WTC11 (cell line): ENCODE measurements at regions not wholly inside any gene's neighbourhood (a gene's known extent, or its start where the extent isn't known, plus 50 kb on each side); places are given as distances from the start of the nearest gene placed in this dataset.

ENCODE experiments used
- ATAC-seq: fragments of 200-7000 bp; cut with Tn5 transposase; 2 replicates; pipeline ENCODE4 v1.10.0; 2021; ENCODE audit warnings: mild to moderate bottlenecking, moderate library complexity
- CTCF ChIA-PET: fragments of 300-600 bp; sonication (Branson Sonifier 250); formaldehyde crosslinking; loops from one replicate; lab custom pipeline; 2021; ENCODE audit warnings: antibody characterized with exemption; lab: Charles Lee
- POLR2A ChIA-PET: fragments of 350-600 bp; sonication (Branson Sonifier 250); formaldehyde crosslinking; loops from one replicate; lab custom pipeline; 2021; ENCODE audit warnings: antibody characterized with exemption; lab: Charles Lee
- DNase-seq: peaks from one replicate; pipeline ENCODE4 v3.0.0; 2021; ENCODE audit warnings: low spot score
- H3K27ac Mint-ChIP-seq: 2 replicates; pipeline ENCODE4 v1.8.0; 2021; ENCODE audit warnings: mixed read lengths
- H3K27me3 Mint-ChIP-seq: 2 replicates; pipeline ENCODE4 v1.8.0; 2021; ENCODE audit warnings: low read depth, mild to moderate bottlenecking, moderate library complexity, mixed read lengths
- H3K36me3 Mint-ChIP-seq: 2 replicates; pipeline ENCODE4 v1.8.0; 2021; ENCODE audit warnings: mixed read lengths
- H3K4me1 Mint-ChIP-seq: 2 replicates; pipeline ENCODE4 v1.8.0; 2022; ENCODE audit warnings: mixed read lengths
- H3K4me3 Mint-ChIP-seq: 2 replicates; pipeline ENCODE4 v1.8.0; 2021; ENCODE audit warnings: mild to moderate bottlenecking, moderate library complexity, mixed read lengths
- H3K9me3 Mint-ChIP-seq: 2 replicates; pipeline ENCODE4 v1.8.0; 2021; ENCODE audit warnings: mixed read lengths
- ATF2 ChIP-seq: sonication (generic); formaldehyde crosslinking; IDR thresholded peaks from 2 replicates; pipeline ENCODE4 v1.8.1; 2022; ENCODE audit warnings: low read depth, missing genetic modification reagents, borderline replicate concordance
- ATF3 ChIP-seq: sonication (generic); formaldehyde crosslinking; conservative IDR thresholded peaks from 2 replicates; pipeline ENCODE4 v1.8.1; 2022; ENCODE audit warnings: mild to moderate bottlenecking, missing genetic modification reagents
- CREM ChIP-seq: sonication (generic); formaldehyde crosslinking; IDR thresholded peaks from 2 replicates; pipeline ENCODE4 v1.8.1; 2022; ENCODE audit warnings: mild to moderate bottlenecking, missing genetic modification reagents, moderate library complexity
- E2F4 ChIP-seq: sonication (generic); formaldehyde crosslinking; IDR thresholded peaks from 2 replicates; pipeline ENCODE4 v1.8.1; 2022; ENCODE audit warnings: low read depth, mild to moderate bottlenecking, moderate library complexity, missing genetic modification reagents, borderline replicate concordance
- ELF4 ChIP-seq: sonication (generic); formaldehyde crosslinking; IDR thresholded peaks from 2 replicates; pipeline ENCODE4 v1.8.1; 2022; ENCODE audit warnings: low read depth, mild to moderate bottlenecking, moderate library complexity, missing genetic modification reagents
- FOXK1 ChIP-seq: sonication (generic); formaldehyde crosslinking; IDR thresholded peaks from 2 replicates; pipeline ENCODE4 v1.8.0; 2022; ENCODE audit warnings: mild to moderate bottlenecking, moderate library complexity, missing genetic modification reagents
- FOXP1 ChIP-seq: sonication (generic); formaldehyde crosslinking; IDR thresholded peaks from 2 replicates; pipeline ENCODE4 v1.8.0; 2022; ENCODE audit warnings: missing genetic modification reagents, mild to moderate bottlenecking, moderate library complexity, borderline replicate concordance
- FOXP4 ChIP-seq: sonication (generic); formaldehyde crosslinking; IDR thresholded peaks from 2 replicates; pipeline ENCODE4 v1.8.0; 2022; ENCODE audit warnings: mild to moderate bottlenecking, missing genetic modification reagents
- KAT7 ChIP-seq: sonication (generic); formaldehyde crosslinking; IDR thresholded peaks from 2 replicates; pipeline ENCODE4 v1.8.1; 2023; ENCODE audit warnings: missing genetic modification reagents, mild to moderate bottlenecking, borderline replicate concordance
- PRDM15 ChIP-seq: sonication (generic); formaldehyde crosslinking; IDR thresholded peaks from 2 replicates; pipeline ENCODE4 v1.8.0; 2022; ENCODE audit warnings: missing genetic modification reagents
- SMAD3 ChIP-seq: sonication (generic); formaldehyde crosslinking; IDR thresholded peaks from 2 replicates; pipeline ENCODE4 v1.8.0; 2022; ENCODE audit warnings: missing genetic modification reagents, mild to moderate bottlenecking, borderline replicate concordance
- ZBTB43 ChIP-seq: sonication (generic); formaldehyde crosslinking; IDR thresholded peaks from 2 replicates; pipeline ENCODE4 v1.8.1; 2023; ENCODE audit warnings: mild to moderate bottlenecking, missing genetic modification reagents
- ZNF263 ChIP-seq: sonication (generic); formaldehyde crosslinking; IDR thresholded peaks from 2 replicates; pipeline ENCODE4 v1.8.1; 2022; ENCODE audit warnings: low read depth, mild to moderate bottlenecking, moderate library complexity, missing genetic modification reagents
- ZNF281 ChIP-seq: sonication (generic); formaldehyde crosslinking; IDR thresholded peaks from 2 replicates; pipeline ENCODE4 v1.8.0; 2023; ENCODE audit warnings: mild to moderate bottlenecking, missing genetic modification reagents
- ZNF396 ChIP-seq: fragments of 250-450 bp; sonication (Bioruptor Pico); IDR thresholded peaks from 2 replicates; pipeline ENCODE4 v1.8.0; 2021; ENCODE audit warnings: mild to moderate bottlenecking, moderate library complexity, borderline replicate concordance
- ZNF671 ChIP-seq: fragments of 250-450 bp; sonication (Bioruptor Pico); IDR thresholded peaks from 2 replicates; pipeline ENCODE4 v1.8.0; 2021; ENCODE audit warnings: mild to moderate bottlenecking
- ZSCAN18 ChIP-seq: fragments of 250-450 bp; sonication (Bioruptor Pico); IDR thresholded peaks from 2 replicates; pipeline ENCODE4 v2.1.2; 2022; ENCODE audit warnings: mild to moderate bottlenecking, moderate library complexity

GRCh38 chr20:24283186-24283585 is 186.2 kb upstream of the SYNDIG1 start (continued):
- TF ChIP-seq ZNF671 (CRISPR knock-in tag): no peak
- no peak for TF ChIP-seq FOXP4 (CRISPR knock-in tag)
- TF ChIP-seq E2F4 (CRISPR knock-in tag): no peak
- no peak for TF ChIP-seq PRDM15 (CRISPR knock-in tag)
- TF ChIP-seq ZNF263 (CRISPR knock-in tag): no peak
- TF ChIP-seq ZNF396 (CRISPR knock-in tag): no peak

GRCh38 chr20:24277196-24277595 is 192.2 kb upstream of the SYNDIG1 start:
- ChIA-PET POLR2A (no interaction called here), CTCF (no interaction called here)
- H3K4me1 Mint-ChIP-seq: peaks cover 6% of the 10 kb centered on the region; the same call in 1 of the 2 replicates
- DNase-seq (no peak), ATAC-seq (no peak)
- H3K4me3 Mint-ChIP-seq: no peak overlapping the region
- H3K27ac Mint-ChIP-seq: no peak overlapping the region
- peaks cover 8% of the 10 kb centered on the region for H3K9me3 Mint-ChIP-seq
- no peaks in the 10 kb centered on the region for H3K36me3 Mint-ChIP-seq
- no peaks in the 10 kb centered on the region for H3K27me3 Mint-ChIP-seq
- TF ChIP-seq FOXK1 (CRISPR knock-in tag) (no peak), SMAD3 (CRISPR knock-in tag) (no peak), ZNF263 (CRISPR knock-in tag) (no peak), ATF3 (CRISPR knock-in tag) (no peak), ZNF281 (CRISPR knock-in tag) (no peak), KAT7 (no peak), ZBTB43 (CRISPR knock-in tag) (no peak), ZSCAN18 (CRISPR knock-in tag) (no peak), FOXP1 (CRISPR knock-in tag) (no peak), ELF4 (CRISPR knock-in tag) (no peak), ZNF671 (CRISPR knock-in tag) (no peak), ATF2 (CRISPR knock-in tag) (no peak), CREM (CRISPR knock-in tag) (no peak)
